ENCODE measurements at regions not wholly inside any gene's neighbourhood (a gene's known extent, or its start where the extent isn't known, plus 50 kb on each side); places are given as distances from the start of the nearest gene placed in this dataset.
A peak's percentile ranks its signal among the peaks of the same experiment; 100 is the strongest.

DNA sequence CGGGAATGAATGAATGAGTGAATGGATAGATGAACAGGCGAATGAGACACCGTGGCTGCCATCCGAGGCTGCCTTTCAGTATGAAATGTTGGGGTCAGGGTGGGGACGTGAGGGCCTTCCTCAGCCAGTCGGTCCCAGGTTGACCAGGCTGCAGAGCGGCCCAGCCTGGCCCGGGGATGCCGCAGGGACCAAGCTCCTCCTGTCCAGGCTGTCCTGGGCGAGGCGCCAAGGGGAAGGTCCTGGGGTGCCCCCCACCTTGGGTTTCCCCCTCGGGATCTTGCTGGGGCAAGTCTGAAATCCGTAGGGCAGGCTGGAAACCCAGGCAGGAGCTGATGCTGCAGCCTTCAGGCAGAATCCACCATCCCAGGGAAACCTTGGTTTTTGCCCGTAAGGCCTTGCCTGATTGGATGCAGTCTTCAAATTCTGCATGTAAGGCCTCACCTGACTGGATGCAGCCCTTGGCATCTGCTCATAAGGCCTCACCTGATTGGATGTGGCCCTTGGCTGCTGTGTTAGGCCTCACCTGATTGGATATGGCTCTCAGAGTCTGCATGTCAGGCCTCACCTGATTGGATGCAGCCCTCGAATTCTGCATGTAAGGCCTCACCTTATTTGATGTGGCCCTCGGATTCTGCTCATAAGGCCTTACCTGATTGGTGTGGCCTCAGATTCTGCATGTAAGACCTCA, 61.7 kb upstream of the ZNF469 start:
- CTCF ChIA-PET, result interaction anchor here (0.6 kb wide), 1 partner anchor 63 kb away, joined by 3 read pairs; no protein-coding TSS in a partner anchor
- no peaks in the 10 kb centered on the region for H3K36me3 Mint-ChIP-seq
- no peaks in the 10 kb centered on the region for H3K27me3 Mint-ChIP-seq
- no peaks in the 10 kb centered on the region for H3K4me1 Mint-ChIP-seq
- H3K27ac Mint-ChIP-seq, result no peak overlapping the region
- H3K4me3 Mint-ChIP-seq, result no peak overlapping the region
- H3K9me3 Mint-ChIP-seq, result peaks cover 1% of the 10 kb centered on the region
- no peak for DNase-seq

DNA sequence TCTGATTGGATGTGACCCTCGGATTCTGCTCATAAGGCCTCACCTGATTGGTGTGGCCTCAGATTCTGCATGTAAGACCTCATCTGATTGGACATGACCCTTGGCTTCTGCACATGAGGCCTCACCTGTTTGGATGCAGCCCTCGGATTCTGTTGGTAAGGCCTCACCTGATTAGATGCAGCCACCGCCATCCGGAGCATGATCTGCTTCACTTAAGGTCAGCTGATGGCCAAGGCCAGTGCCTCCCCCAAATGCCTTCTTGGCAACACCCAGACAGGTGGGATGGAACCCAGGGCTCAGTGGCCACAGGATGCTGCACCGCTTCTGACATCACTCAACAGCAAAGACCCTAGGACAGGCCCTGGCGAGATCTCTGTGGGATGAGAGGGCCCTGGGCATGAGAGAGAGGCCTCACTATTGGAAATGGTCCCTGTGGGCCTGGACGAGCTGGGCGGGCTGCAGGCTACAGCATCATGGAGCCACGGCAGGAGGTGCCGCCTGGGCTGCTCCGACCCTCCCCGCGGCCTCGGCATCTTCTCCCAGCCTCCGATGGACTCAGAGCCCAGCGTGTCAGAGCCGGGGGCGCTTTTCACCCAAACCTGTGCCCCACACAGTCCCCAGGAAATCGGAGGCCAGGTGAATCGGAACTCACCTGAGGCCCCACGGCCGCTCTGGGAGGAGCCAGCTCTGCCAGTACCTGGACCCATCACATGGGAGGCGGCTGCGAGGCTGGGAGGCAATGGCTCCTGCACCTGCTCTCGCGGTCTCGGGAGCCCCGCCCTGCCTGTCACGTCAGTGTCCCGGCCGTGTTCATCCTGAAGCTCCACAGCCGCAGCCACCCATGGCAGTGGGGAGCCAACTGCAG, 60.9 kb upstream of the ZNF469 start:
- Mint-ChIP-seq H3K4me3 (no peak overlapping the region), H3K4me1 (no peaks in the 10 kb centered on the region)
- CTCF ChIA-PET, result no interaction called here

DNA sequence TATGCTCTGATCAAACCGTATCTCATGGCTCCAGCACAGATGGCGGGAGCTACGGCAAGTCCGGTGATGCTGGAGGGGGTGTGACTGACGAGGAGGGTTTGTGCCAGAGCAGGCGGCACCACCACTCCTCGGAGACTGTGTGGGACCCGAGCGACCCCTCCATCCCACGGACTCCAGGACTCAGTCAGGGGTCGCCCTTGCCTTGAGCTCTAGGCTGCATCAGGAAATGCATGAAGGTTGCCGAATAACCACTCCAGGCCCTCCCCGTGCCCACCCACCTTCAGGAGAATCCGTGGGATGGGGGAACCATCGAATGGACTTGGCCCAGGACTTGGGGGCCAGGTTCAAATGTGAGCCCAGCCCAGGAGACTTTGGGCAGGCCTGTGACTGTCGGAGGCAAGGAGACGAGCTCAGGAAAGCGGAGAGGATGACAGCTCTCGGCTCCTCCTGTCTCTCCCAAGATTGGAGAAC, 60.2 kb upstream of the ZNF469 start:
- no peak overlapping the region for H3K27ac Mint-ChIP-seq
- no peaks in the 10 kb centered on the region for H3K4me1 Mint-ChIP-seq
- no peaks in the 10 kb centered on the region for H3K27me3 Mint-ChIP-seq
- H3K36me3 Mint-ChIP-seq, result no peaks in the 10 kb centered on the region
- H3K9me3 Mint-ChIP-seq, result peaks cover 1% of the 10 kb centered on the region
- no peak overlapping the region for H3K4me3 Mint-ChIP-seq
- CTCF ChIA-PET, result no interaction called here
- DNase-seq, result no peak

More for the DNA sequence above, 60.9 kb upstream of the ZNF469 start:
- no peaks in the 10 kb centered on the region for H3K36me3 Mint-ChIP-seq
- no peak overlapping the region for H3K27ac Mint-ChIP-seq
- no peak for DNase-seq
- H3K9me3 Mint-ChIP-seq, result peaks cover 1% of the 10 kb centered on the region
- no peaks in the 10 kb centered on the region for H3K27me3 Mint-ChIP-seq

DNA sequence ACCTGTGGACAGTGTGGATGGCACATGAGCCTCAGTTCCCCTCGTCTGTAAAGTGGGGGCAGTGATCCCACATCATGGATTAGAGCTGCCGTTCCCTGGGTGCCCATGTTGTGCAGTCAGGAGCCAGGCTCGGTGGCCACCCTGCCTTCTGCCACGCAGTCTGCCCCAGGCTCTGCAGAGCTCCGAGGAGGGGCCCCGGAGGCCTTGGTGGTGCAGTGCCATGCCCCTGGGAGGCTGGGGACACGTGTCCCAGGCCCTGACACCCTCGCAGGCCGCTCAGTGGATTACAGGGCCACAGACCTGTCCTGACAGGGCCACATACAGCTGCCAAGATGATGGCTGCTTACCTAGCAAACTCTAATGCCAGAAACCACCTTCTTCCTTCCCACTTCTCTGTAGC, 59.7 kb upstream of the ZNF469 start:
- no peaks in the 10 kb centered on the region for H3K4me1 Mint-ChIP-seq
- H3K4me3 Mint-ChIP-seq, result no peak overlapping the region
- peaks cover 1% of the 10 kb centered on the region for H3K9me3 Mint-ChIP-seq
- no peaks in the 10 kb centered on the region for H3K27me3 Mint-ChIP-seq
- no peak overlapping the region for H3K27ac Mint-ChIP-seq
- DNase-seq, result no peak
- CTCF ChIA-PET, result no interaction called here
- H3K36me3 Mint-ChIP-seq, result no peaks in the 10 kb centered on the region

DNA sequence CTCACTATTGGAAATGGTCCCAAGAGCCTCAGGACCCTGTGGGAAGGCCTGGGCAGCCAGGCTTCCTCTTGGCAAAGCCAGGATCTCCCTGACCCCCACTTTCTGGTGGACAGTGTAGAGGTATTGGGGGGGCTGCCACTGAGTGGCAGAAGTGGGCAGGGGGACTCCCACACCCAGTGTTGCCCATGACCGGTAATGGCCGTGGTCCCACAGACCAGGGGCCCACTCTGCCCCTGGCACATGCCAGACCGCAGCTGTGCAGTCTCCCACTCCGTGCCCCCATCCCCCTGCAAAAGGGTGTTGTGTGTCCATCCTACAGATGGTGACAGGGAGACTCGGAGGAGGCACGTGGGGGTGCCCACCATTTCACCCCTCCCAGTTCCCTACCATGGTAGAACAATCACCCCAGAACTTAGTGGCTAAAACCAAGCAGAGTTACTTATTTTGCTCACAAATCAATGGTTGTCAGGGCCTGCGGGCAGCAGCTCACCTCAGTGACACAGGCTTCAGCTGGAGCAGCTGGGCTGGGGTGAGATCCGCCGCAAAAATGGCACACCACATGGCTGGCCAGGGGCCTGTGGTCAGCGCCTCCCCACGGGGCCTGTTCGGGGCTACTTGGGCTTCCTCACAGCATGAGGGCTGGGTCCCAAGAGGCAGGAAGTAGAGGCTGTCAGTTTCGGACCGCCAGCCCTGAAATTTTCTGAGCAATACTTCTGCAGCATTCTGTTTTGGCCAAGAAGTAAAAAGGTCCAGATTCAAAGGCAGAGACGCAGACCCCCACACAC, 59.0 kb upstream of the ZNF469 start:
- no peak for DNase-seq
- peaks cover 1% of the 10 kb centered on the region for H3K9me3 Mint-ChIP-seq
- H3K4me1 Mint-ChIP-seq, result no peaks in the 10 kb centered on the region
- no peak overlapping the region for H3K4me3 Mint-ChIP-seq
- CTCF ChIA-PET, result no interaction called here
- H3K27ac Mint-ChIP-seq, result no peak overlapping the region
- H3K36me3 Mint-ChIP-seq, result no peaks in the 10 kb centered on the region
- H3K27me3 Mint-ChIP-seq, result no peaks in the 10 kb centered on the region

DNA sequence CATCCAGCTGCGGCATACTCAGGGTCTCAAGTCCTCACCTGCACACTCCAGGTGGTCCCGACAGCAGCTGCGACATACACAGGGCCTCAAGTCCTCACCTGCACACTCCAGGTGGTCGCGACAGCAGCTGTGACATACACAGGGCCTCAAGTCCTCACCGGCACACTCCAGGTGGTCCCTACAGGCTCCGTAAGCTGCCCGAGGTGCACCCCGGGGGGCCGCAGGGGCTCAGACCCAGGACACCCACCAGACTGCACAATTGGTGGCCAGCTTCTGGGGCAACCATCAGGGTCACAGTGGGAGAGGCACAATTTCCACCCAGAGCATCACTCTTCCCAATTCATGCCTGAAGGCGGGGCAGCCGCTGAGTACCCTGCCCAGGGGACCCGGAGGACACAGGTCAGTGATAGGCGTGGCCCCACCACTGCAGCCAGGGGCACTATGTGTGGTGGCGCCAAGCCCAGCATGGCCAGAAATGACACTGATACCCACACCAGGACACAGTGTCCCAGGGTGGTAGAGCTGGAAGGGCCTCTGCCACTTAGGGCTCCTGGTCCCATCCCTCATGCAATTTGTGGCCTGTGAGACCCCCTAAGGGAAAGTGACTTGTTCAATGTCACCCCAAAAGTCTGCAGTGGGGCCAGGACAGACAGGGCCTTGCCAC, 57.5 kb upstream of the ZNF469 start:
- no peaks in the 10 kb centered on the region for H3K4me1 Mint-ChIP-seq
- DNase-seq, result no peak
- CTCF ChIA-PET, result no interaction called here
- H3K27ac Mint-ChIP-seq, result no peak overlapping the region
- H3K4me3 Mint-ChIP-seq, result no peak overlapping the region
- H3K9me3 Mint-ChIP-seq, result peaks cover 1% of the 10 kb centered on the region
- no peaks in the 10 kb centered on the region for H3K27me3 Mint-ChIP-seq
- no peaks in the 10 kb centered on the region for H3K36me3 Mint-ChIP-seq

DNA sequence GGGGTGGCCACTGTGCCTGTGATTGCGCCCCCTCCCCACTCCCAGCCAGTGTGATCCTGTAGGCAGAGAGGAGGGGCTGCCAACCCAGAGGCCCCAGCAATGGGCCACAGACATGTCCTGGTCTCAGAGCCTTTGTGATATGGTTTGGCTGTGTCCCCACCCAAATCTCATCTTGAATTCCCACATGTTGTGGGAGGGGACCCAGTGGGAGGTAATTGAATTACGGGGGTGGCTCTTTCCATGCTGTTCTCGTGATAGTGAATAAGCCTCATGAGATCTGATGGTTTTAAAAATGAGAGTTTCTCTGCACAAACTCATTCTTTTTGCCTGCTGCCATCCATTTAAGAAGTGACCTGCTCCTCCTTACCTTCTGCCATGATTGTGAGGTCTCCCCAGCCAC, 56.8 kb upstream of the ZNF469 start:
- H3K36me3 Mint-ChIP-seq, result no peaks in the 10 kb centered on the region
- CTCF ChIA-PET, result no interaction called here
- no peak overlapping the region for H3K27ac Mint-ChIP-seq
- H3K4me1 Mint-ChIP-seq, result no peaks in the 10 kb centered on the region
- H3K4me3 Mint-ChIP-seq, result no peak overlapping the region
- no peak for DNase-seq
- H3K27me3 Mint-ChIP-seq, result no peaks in the 10 kb centered on the region
- peaks cover 1% of the 10 kb centered on the region for H3K9me3 Mint-ChIP-seq

DNA sequence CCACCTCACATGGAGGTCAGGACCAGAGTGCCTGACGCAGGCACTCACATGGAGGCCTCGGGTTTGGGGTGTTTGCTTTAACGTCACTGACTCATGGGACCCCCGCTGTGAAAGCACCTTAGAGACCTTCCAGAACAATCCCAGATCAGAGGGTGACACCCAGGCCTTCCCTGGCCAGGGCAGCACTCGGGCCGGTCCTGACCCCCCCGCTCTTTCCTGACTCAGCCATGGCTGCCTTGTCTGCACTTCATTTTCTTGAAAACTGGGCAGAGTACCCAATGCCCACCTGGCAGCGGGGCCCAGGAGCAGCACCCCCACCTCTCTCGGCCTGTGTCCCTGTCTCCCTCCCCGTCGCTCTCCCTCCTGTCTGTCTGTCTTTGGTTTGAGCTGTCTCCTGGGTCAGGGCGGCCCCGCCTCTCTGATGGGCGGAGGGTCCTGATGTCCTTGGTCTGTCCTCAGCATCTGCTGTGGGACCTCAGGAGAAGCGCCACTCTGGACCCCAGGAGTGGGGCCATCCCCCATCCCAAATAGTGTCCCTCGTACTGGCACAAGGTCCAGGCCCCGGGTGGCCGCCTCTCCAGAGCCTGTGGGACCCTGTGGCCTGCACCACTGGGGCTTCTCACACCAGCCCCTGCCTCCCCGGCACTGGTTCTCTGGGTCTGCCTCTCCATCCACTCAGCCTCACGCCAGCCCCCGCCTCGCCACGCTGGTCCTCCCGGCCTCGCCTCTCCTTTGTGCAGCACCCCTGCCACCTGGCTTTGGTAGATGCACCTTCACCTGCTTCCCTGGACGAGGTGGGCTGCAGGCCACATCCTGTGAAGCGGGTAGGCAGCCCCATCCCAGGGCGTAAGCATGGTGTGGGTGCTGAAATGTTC, 55.9 kb upstream of the ZNF469 start:
- H3K4me3 Mint-ChIP-seq, result no peak overlapping the region
- DNase-seq, result no peak
- CTCF ChIA-PET, result no interaction called here
- peak overlapping the region; percentile 64 for H3K27ac Mint-ChIP-seq
- H3K27me3 Mint-ChIP-seq, result no peaks in the 10 kb centered on the region
- H3K9me3 Mint-ChIP-seq, result peaks cover 1% of the 10 kb centered on the region
- H3K4me1 Mint-ChIP-seq, result no peaks in the 10 kb centered on the region
- H3K36me3 Mint-ChIP-seq, result no peaks in the 10 kb centered on the region

DNA sequence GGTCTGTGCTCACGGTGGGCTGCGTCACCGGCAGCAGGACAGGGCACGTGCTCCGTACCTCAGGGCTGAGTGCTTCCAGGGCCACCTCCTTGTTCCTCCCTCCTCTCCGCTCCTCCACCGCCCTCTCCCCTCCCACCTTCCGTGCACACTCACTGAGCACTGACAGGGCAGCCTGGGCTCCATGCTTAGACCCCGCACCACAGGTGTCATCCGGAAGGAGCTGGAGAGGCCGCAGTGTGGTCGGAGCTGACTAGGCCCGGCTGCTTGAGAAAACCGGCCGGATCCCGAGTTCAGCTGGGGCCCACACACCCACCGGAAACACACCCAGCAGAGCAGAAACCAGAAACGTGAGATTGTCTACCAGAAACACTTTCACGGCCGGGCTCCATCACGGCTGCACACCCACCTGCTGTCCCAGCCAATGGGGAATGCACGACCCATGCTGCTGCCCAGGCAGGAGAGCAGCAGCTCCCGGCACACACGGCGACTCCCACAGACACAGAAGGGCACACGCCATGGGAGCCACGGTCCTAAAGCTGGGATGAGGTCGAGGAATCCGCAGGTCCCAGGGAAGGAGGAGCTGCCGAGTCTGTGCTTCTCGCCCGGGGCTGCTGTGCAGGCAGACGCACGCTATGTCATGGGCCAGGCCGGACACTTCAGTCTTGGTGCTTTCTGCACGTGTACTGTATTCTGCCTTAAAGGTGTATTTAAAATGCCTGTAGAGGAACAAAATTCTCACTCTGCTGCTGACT, 55.0 kb upstream of the ZNF469 start:
- CTCF ChIA-PET, result no interaction called here
- H3K4me3 Mint-ChIP-seq, result no peak overlapping the region
- H3K36me3 Mint-ChIP-seq, result no peaks in the 10 kb centered on the region
- H3K4me1 Mint-ChIP-seq, result no peaks in the 10 kb centered on the region
- peaks cover 1% of the 10 kb centered on the region for H3K9me3 Mint-ChIP-seq
- no peak overlapping the region for H3K27ac Mint-ChIP-seq
- DNase-seq, result no peak
- no peaks in the 10 kb centered on the region for H3K27me3 Mint-ChIP-seq

DNA sequence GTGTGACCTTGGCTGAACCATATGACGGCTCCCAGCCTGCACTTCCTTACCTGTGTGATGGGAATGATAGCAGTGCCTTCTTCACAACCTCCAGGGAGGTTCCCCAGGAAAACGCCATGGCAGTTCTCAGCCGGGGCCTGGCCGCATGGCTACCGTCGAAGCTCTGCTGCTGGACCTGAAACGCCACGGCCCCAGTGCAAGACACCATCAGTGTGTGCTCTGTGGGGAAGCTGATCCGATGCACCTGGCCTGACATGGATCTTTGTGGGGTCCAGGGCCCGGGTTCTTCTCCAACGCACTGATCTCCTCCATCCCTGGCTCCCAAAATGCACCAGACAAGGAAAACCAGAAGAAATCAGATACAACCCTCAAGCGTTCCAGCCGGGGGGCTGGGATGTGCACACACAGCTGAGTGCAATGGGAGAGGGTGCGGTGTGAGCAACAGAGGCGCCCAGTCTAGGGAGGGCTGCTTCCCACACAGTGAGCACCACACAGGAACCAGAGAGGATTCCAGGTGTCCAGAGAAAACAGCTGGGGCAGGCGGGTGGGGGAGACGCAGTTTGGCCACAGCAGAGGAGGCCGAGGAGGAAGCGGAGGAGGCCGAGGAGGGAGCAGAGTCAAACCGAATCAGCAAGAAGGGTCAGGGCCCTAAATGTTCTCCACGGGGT, 54.3 kb upstream of the ZNF469 start:
- no peak overlapping the region for H3K27ac Mint-ChIP-seq
- H3K4me1 Mint-ChIP-seq, result no peaks in the 10 kb centered on the region
- H3K27me3 Mint-ChIP-seq, result peaks cover under 1% of the 10 kb centered on the region
- CTCF ChIA-PET, result no interaction called here
- peaks cover 1% of the 10 kb centered on the region for H3K9me3 Mint-ChIP-seq
- H3K4me3 Mint-ChIP-seq, result no peak overlapping the region
- H3K36me3 Mint-ChIP-seq, result no peaks in the 10 kb centered on the region
- no peak for DNase-seq

DNA sequence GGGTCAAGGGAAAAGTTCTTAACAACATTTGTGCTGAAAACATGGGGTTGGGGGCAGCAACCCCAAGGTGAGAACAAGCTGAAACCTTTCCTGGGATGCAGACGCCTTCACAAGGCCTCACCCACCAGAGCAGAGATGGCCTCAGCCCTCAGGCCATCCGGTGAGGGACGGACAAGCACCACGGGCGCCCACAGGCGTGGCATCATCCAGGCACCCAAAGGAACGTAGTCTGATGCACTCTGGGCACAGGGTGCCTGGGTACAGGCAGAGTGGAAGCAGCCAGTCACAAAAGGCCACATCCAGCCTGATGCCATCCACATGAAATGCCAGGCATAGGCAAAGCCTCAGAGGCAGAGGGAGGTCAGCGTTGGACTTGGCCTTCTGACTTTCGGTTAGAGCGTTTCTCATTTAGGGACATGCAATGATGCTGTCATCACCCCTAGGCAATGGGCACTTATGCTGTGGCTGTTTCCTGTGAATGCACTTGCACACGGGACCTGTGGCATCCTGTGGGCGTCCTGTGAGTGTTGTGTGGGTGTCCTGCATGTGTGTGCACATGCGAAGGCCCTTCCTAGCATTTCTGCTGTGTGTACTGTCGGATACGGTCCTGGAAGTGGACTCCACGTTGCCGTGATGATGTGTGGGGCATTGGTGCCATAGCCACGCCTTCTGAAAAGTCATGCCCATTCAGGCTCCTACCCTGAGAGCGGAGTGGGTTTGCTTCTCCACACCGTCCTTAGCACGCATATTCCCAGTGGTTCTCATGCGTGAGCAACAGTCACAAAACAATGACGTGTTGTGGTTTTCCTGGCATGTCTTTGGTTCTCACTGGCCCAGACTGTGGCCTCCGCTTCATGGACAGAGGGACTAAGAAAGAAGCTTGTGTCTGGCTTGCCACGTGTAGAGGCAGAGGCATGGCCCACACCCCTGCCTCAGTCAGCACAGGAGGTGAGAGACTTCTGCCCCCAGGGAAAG, 52.7 kb upstream of the ZNF469 start:
- Mint-ChIP-seq H3K9me3 (peaks cover 8% of the 10 kb centered on the region), H3K36me3 (no peaks in the 10 kb centered on the region), H3K4me1 (no peaks in the 10 kb centered on the region), H3K27me3 (peaks cover 12% of the 10 kb centered on the region), H3K27ac (no peak overlapping the region), H3K4me3 (no peak overlapping the region)
- CTCF ChIA-PET, result no interaction called here
- DNase-seq, result no peak

All from activated naive CD4-positive, alpha-beta T cell treated with anti-CD3 and anti-CD28 coated beads, Interleukin-2, amount 10 ng/mL, durations not matched to agents 7 days and 5 days (primary cell).